Keratinocyte (primary cell): ENCODE measurements at regions not wholly inside any gene's neighbourhood (a gene's known extent, or its start where the extent isn't known, plus 50 kb on each side); places are given as distances from the start of the nearest gene placed in this dataset.

Experiments
- CTCF ChIP-seq, 3 experiments: IDR thresholded peaks in 1 of 3; conservative IDR thresholded peaks in 1 of 3; optimal IDR thresholded peaks in 1 of 3; 2 replicates in 2 of 3; 3 replicates in 1 of 3; pipeline versions ENCODE3 to v1.5.1; 2011; ENCODE audit warnings: low read length in 3 of 3, mild to moderate bottlenecking in 3 of 3, moderate library complexity in 2 of 3, control low read depth in 1 of 3, inconsistent platforms in 1 of 3; ENCODE audit not compliant: insufficient read depth in 2 of 3; ENCODE audit errors: extremely low read depth in 1 of 3
- EZH2 ChIP-seq: IDR thresholded peaks from one replicate; pipeline ENCODE4 v1.6.1; 2012; ENCODE audit warnings: inconsistent platforms, mild to moderate bottlenecking, low read length, moderate library complexity

- no peak for TF ChIP-seq CTCF (optimal IDR thresholded peaks at IDR 0.05 in 1 of 3, IDR thresholded peaks at IDR 0.05 in 1 of 3, conservative IDR thresholded peaks at IDR 0.05 in 1 of 3; ENCODE audit: extremely low read depth in 1 of 3, insufficient read depth in 2 of 3, low read length in 3 of 3)
- TF ChIP-seq EZH2: no peak
These were observed 132.3 kb upstream of the CRIM1 start for GRCh38 chr2:36223259-36223658.
